ENCODE measurements at regions not wholly inside any gene's neighbourhood (a gene's known extent, or its start where the extent isn't known, plus 50 kb on each side); places are given as distances from the start of the nearest gene placed in this dataset.

- Histone ChIP-seq H3K27ac (ENCODE audit: control insufficient read depth, insufficient read depth, low read length) (no peak overlapping the region), H2AFZ (ENCODE audit: control insufficient read depth, low read length) (no peak overlapping the region), H3K27me3 (ENCODE audit: control insufficient read depth, extremely low read depth, insufficient read depth, low read length) (no peaks in the 10 kb centered on the region), H3K36me3 (ENCODE audit: control insufficient read depth in 2 of 2, extremely low read depth in 1 of 2, insufficient read depth in 2 of 2, low read length in 2 of 2) (no peaks in the 10 kb centered on the region), H4K20me1 (ENCODE audit: control insufficient read depth, extremely low read depth, insufficient read depth, low read length) (no peaks in the 10 kb centered on the region), H3K9ac (ENCODE audit: control insufficient read depth, extremely low read depth, insufficient read depth, low read length) (no peak overlapping the region), H3K4me1 (ENCODE audit: control insufficient read depth, extremely low read depth, insufficient read depth, low read length) (no peaks in the 10 kb centered on the region), H3K79me2 (ENCODE audit: control insufficient read depth, insufficient read depth, low read length) (no peaks in the 10 kb centered on the region), H3K9me3 (ENCODE audit: control insufficient read depth, low read depth, low read length) (no peaks in the 10 kb centered on the region), H3K9me1 (ENCODE audit: control insufficient read depth, extremely low read depth, insufficient read depth, low read length) (no peaks in the 10 kb centered on the region), H3K4me2 (ENCODE audit: control insufficient read depth, extremely low read depth, insufficient read depth, low read depth, low read length) (no peak overlapping the region), H3K4me3 (ENCODE audit: control insufficient read depth in 2 of 3, extremely low read depth in 1 of 3, insufficient read depth in 2 of 3, low read depth in 1 of 3, low read length in 3 of 3) (no peak overlapping the region)
- dilution Hi-C loops (cut with MboI; ENCODE audit: extremely low pct_ligation_motif_present, low sequenced_read_pairs), result no loop called here
- TF ChIP-seq EZH2 (IDR thresholded peaks at IDR 0.05; ENCODE audit: low read length) (no peak), CTCF (optimal IDR thresholded peaks at IDR 0.05 in 1 of 3, IDR thresholded peaks at IDR 0.05 in 1 of 3, conservative IDR thresholded peaks at IDR 0.05 in 1 of 3; ENCODE audit: extremely low read depth in 1 of 3, insufficient read depth in 2 of 3, low read length in 3 of 3) (no peak)
- FAIRE-seq (no peak), DNase-seq (ENCODE audit: low read depth, low spot score) (no peak)
These were observed 160.6 kb downstream of the LIPI start for GRCh38 chr21:14050121-14050520.

DNA sequence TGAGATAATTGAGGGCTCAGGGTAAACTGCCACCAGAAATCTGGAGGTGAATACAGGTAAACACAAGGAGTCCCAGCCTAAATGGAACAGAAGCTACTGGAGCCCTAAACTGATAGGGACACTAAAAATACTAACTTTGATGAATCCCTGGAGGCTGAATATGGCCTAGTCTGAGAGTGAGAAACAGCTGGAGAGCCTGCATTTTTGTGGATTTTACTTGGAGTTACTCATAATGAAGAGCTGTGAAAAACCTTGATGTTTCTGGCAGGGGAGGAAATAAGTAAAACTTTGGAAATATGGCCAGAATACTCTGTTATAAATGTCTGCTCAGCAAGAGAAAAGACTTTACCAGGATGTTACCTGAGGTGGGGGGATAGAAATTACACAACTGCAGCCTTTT, 164.4 kb downstream of the LIPI start:
- H3K4me1 ChIP-seq (ENCODE audit: control insufficient read depth, extremely low read depth, insufficient read depth, low read length), result no peaks in the 10 kb centered on the region
- no peaks in the 10 kb centered on the region for H3K9me3 ChIP-seq (ENCODE audit: control insufficient read depth, low read depth, low read length)
- no peak overlapping the region for H3K9ac ChIP-seq (ENCODE audit: control insufficient read depth, extremely low read depth, insufficient read depth, low read length)
- no peak for FAIRE-seq
- H3K79me2 ChIP-seq (ENCODE audit: control insufficient read depth, insufficient read depth, low read length), result no peaks in the 10 kb centered on the region
- no peaks in the 10 kb centered on the region for H3K36me3 ChIP-seq (ENCODE audit: control insufficient read depth in 2 of 2, extremely low read depth in 1 of 2, insufficient read depth in 2 of 2, low read length in 2 of 2)
- no peaks in the 10 kb centered on the region for H3K27me3 ChIP-seq (ENCODE audit: control insufficient read depth, extremely low read depth, insufficient read depth, low read length)
- H3K9me1 ChIP-seq (ENCODE audit: control insufficient read depth, extremely low read depth, insufficient read depth, low read length), result no peaks in the 10 kb centered on the region
- H3K4me2 ChIP-seq (ENCODE audit: control insufficient read depth, extremely low read depth, insufficient read depth, low read depth, low read length), result no peak overlapping the region
- H3K27ac ChIP-seq (ENCODE audit: control insufficient read depth, insufficient read depth, low read length), result no peak overlapping the region
- DNase-seq (ENCODE audit: low read depth, low spot score), result no peak
- H2AFZ ChIP-seq (ENCODE audit: control insufficient read depth, low read length), result no peak overlapping the region
- no peak overlapping the region for H3K4me3 ChIP-seq (ENCODE audit: control insufficient read depth in 2 of 3, extremely low read depth in 1 of 3, insufficient read depth in 2 of 3, low read depth in 1 of 3, low read length in 3 of 3)
- no peaks in the 10 kb centered on the region for H4K20me1 ChIP-seq (ENCODE audit: control insufficient read depth, extremely low read depth, insufficient read depth, low read length)
- dilution Hi-C loops (cut with MboI; ENCODE audit: extremely low pct_ligation_motif_present, low sequenced_read_pairs), result no loop called here
- TF ChIP-seq CTCF (optimal IDR thresholded peaks at IDR 0.05 in 1 of 3, IDR thresholded peaks at IDR 0.05 in 1 of 3, conservative IDR thresholded peaks at IDR 0.05 in 1 of 3; ENCODE audit: extremely low read depth in 1 of 3, insufficient read depth in 2 of 3, low read length in 3 of 3), result no peak
- no peak for TF ChIP-seq EZH2 (IDR thresholded peaks at IDR 0.05; ENCODE audit: low read length)

Data from keratinocyte (primary cell).